CD8-positive, alpha-beta memory T cell (primary cell): ENCODE measurements at regions not wholly inside any gene's neighbourhood (a gene's known extent, or its start where the extent isn't known, plus 50 kb on each side); places are given as distances from the start of the nearest gene placed in this dataset.
A peak's percentile ranks its signal among the peaks of the same experiment; 100 is the strongest.

Experiments
- CTCF ChIA-PET: fragments of 350-600 bp; sonication (Branson Sonifier 250); formaldehyde crosslinking; loops from one replicate; lab custom pipeline; 2021; ENCODE audit warnings: antibody characterized with exemption; lab: Charles Lee
- POLR2A ChIA-PET: fragments of 350-600 bp; sonication (Branson Sonifier 250); formaldehyde crosslinking; loops from one replicate; lab custom pipeline; 2021; ENCODE audit warnings: antibody characterized with exemption; lab: Charles Lee
- DNase-seq, 5 donors: peaks; one replicate each; pipeline versions ENCODE4 v3.0.0 to v3.0.0-alpha.2; 2020 to 2022; ENCODE audit warnings: mixed read lengths in 1 of 5
- H3K27ac ChIP-seq: one replicate; pipeline ENCODE4 v1.7.0; 2013; ENCODE audit warnings: low read depth, mild to moderate bottlenecking, low read length, moderate library complexity
- H3K27me3 ChIP-seq: 2 replicates; pipeline ENCODE4 v1.7.0; 2013; ENCODE audit warnings: low read length, mild to moderate bottlenecking; ENCODE audit not compliant: insufficient read depth, poor library complexity, severe bottlenecking
- H3K36me3 ChIP-seq: 2 replicates; pipeline ENCODE4 v1.7.0; 2013; ENCODE audit warnings: mild to moderate bottlenecking, low read length, moderate library complexity; ENCODE audit not compliant: insufficient read depth
- H3K4me1 ChIP-seq: 2 replicates; pipeline ENCODE4 v1.7.0; 2013; ENCODE audit warnings: mild to moderate bottlenecking, low read length, moderate library complexity; ENCODE audit not compliant: insufficient read depth
- H3K4me3 ChIP-seq: 2 replicates; pipeline ENCODE4 v1.7.0; 2013; ENCODE audit warnings: mild to moderate bottlenecking, low read length
- H3K9me3 ChIP-seq: 2 replicates; pipeline ENCODE4 v1.7.0; 2013; ENCODE audit warnings: mild to moderate bottlenecking, low read length
- H3K27ac Mint-ChIP-seq, 8 donors: one replicate each; pipeline ENCODE4 v1.8.0; 2020 to 2021; ENCODE audit warnings: mixed read lengths in 8 of 8, mild to moderate bottlenecking in 6 of 8, inconsistent platforms in 3 of 8, moderate library complexity in 3 of 8
- H3K27me3 Mint-ChIP-seq, 2 donors: one replicate each; pipeline ENCODE4 v1.8.0; 2020 to 2021; ENCODE audit warnings: mixed read lengths in 2 of 2, mild to moderate bottlenecking in 1 of 2, moderate library complexity in 1 of 2
- H3K36me3 Mint-ChIP-seq, 3 donors: one replicate each; pipeline ENCODE4 v1.8.0; 2020 to 2021; ENCODE audit warnings: mixed read lengths in 3 of 3, inconsistent platforms in 1 of 3, mild to moderate bottlenecking in 1 of 3
- H3K4me1 Mint-ChIP-seq, 3 donors: one replicate each; pipeline ENCODE4 v1.8.0; 2020 to 2021; ENCODE audit warnings: mixed read lengths in 3 of 3, inconsistent platforms in 1 of 3, mild to moderate bottlenecking in 1 of 3
- H3K4me3 Mint-ChIP-seq, 7 donors: one replicate each; pipeline ENCODE4 v1.8.0; 2020 to 2021; ENCODE audit warnings: mixed read lengths in 7 of 7, mild to moderate bottlenecking in 6 of 7, moderate library complexity in 4 of 7, inconsistent platforms in 2 of 7
- H3K9me3 Mint-ChIP-seq, 5 donors: one replicate each; pipeline ENCODE4 v1.8.0; 2020 to 2022; ENCODE audit warnings: mixed read lengths in 5 of 5, mild to moderate bottlenecking in 3 of 5, moderate library complexity in 2 of 5, inconsistent platforms in 1 of 5

GRCh38 chr2:8027387-8027786, 654.5 kb upstream of the ID2 start:
- H3K9me3 Mint-ChIP-seq = no peaks in the 10 kb centered on the region
- no peak overlapping the region for H3K27ac Mint-ChIP-seq
- H3K4me1 ChIP-seq = peaks cover 4% of the 10 kb centered on the region
- peaks cover 7 to 13% (median 13%) of the 10 kb centered on the region in 3 donors for H3K4me1 Mint-ChIP-seq
- peaks cover 9 to 10% of the 10 kb centered on the region in 2 donors for H3K27me3 Mint-ChIP-seq
- H3K4me3 Mint-ChIP-seq = no peak overlapping the region
- H3K27me3 ChIP-seq = no peaks in the 10 kb centered on the region
- no peaks in the 10 kb centered on the region for H3K9me3 ChIP-seq
- no peak overlapping the region for H3K27ac ChIP-seq
- POLR2A ChIA-PET = no interaction called here
- CTCF ChIA-PET = no interaction called here
- H3K36me3 ChIP-seq = no peaks in the 10 kb centered on the region
- no peak for DNase-seq
- H3K4me3 ChIP-seq = no peak overlapping the region
- H3K36me3 Mint-ChIP-seq = no peaks in the 10 kb centered on the region

- Histone ChIP-seq H3K27me3 (no peaks in the 10 kb centered on the region), H3K4me1 (peaks cover 4% of the 10 kb centered on the region), H3K27ac (no peak overlapping the region), H3K4me3 (no peak overlapping the region), H3K9me3 (no peaks in the 10 kb centered on the region), H3K36me3 (no peaks in the 10 kb centered on the region)
- H3K9me3 Mint-ChIP-seq = no peaks in the 10 kb centered on the region
- peaks cover 7 to 10% of the 10 kb centered on the region in 2 donors for H3K27me3 Mint-ChIP-seq
- no peak overlapping the region for H3K27ac Mint-ChIP-seq
- DNase-seq = no peak
- ChIA-PET POLR2A (no interaction called here), CTCF (no interaction called here)
- H3K4me1 Mint-ChIP-seq = peaks cover 5 to 11% (median 9%) of the 10 kb centered on the region in 3 donors
- H3K4me3 Mint-ChIP-seq = no peak overlapping the region
- H3K36me3 Mint-ChIP-seq = no peaks in the 10 kb centered on the region
Measured at GRCh38 chr2:8028036-8028435, 653.8 kb upstream of the ID2 start.

- ChIA-PET POLR2A (no interaction called here), CTCF (no interaction called here)
- peaks cover 7 to 10% of the 10 kb centered on the region in 2 donors for H3K27me3 Mint-ChIP-seq
- Histone ChIP-seq H3K27ac (no peak overlapping the region), H3K9me3 (no peaks in the 10 kb centered on the region), H3K4me3 (no peak overlapping the region), H3K27me3 (no peaks in the 10 kb centered on the region), H3K4me1 (peaks cover under 1% of the 10 kb centered on the region), H3K36me3 (no peaks in the 10 kb centered on the region)
- DNase-seq = no peak
- H3K4me3 Mint-ChIP-seq = no peak overlapping the region
- no peak overlapping the region for H3K27ac Mint-ChIP-seq
- H3K4me1 Mint-ChIP-seq = peaks cover under 1 to 7% (median 5%) of the 10 kb centered on the region in 3 donors
- H3K36me3 Mint-ChIP-seq = no peaks in the 10 kb centered on the region
- H3K9me3 Mint-ChIP-seq = no peaks in the 10 kb centered on the region
Measured at GRCh38 chr2:8028436-8028835, 653.4 kb upstream of the ID2 start.

- POLR2A ChIA-PET = no interaction called here
- Mint-ChIP-seq H3K4me1 (peaks cover 0 to 6% (median 5%) of the 10 kb centered on the region in 3 donors), H3K4me3 (no peak overlapping the region), H3K9me3 (no peaks in the 10 kb centered on the region), H3K27me3 (peaks cover 7 to 10% of the 10 kb centered on the region in 2 donors), H3K27ac (no peak overlapping the region), H3K36me3 (no peaks in the 10 kb centered on the region)
- Histone ChIP-seq H3K27me3 (no peaks in the 10 kb centered on the region), H3K36me3 (no peaks in the 10 kb centered on the region), H3K4me1 (no peaks in the 10 kb centered on the region), H3K9me3 (no peaks in the 10 kb centered on the region), H3K27ac (no peak overlapping the region), H3K4me3 (no peak overlapping the region)
- DNase-seq = no peak
- CTCF ChIA-PET = no interaction called here
Measured at GRCh38 chr2:8028981-8029380, 652.9 kb upstream of the ID2 start.

- no peak overlapping the region for H3K4me3 Mint-ChIP-seq
- Histone ChIP-seq H3K4me1 (no peaks in the 10 kb centered on the region), H3K4me3 (no peak overlapping the region), H3K9me3 (no peaks in the 10 kb centered on the region), H3K27ac (no peak overlapping the region), H3K36me3 (no peaks in the 10 kb centered on the region), H3K27me3 (no peaks in the 10 kb centered on the region)
- peak overlapping the region in 2 of 8 donors; percentile 53 to 85 for H3K27ac Mint-ChIP-seq
- H3K4me1 Mint-ChIP-seq = peaks cover 0 to 6% (median 5%) of the 10 kb centered on the region in 3 donors
- POLR2A ChIA-PET = no interaction called here
- CTCF ChIA-PET = no interaction called here
- DNase-seq = no peak
- no peaks in the 10 kb centered on the region for H3K9me3 Mint-ChIP-seq
- peaks cover 7 to 10% of the 10 kb centered on the region in 2 donors for H3K27me3 Mint-ChIP-seq
- no peaks in the 10 kb centered on the region for H3K36me3 Mint-ChIP-seq
Measured at GRCh38 chr2:8030573-8031303, 651.1 kb upstream of the ID2 start.

GRCh38 chr2:8031370-8031769, 650.5 kb upstream of the ID2 start:
- no peak for DNase-seq
- Mint-ChIP-seq H3K27ac (peak overlapping the region in 1 of 8 donors; percentile 17), H3K4me1 (peaks cover 0 to 6% (median 5%) of the 10 kb centered on the region in 3 donors), H3K9me3 (no peaks in the 10 kb centered on the region), H3K4me3 (no peak overlapping the region), H3K27me3 (peaks cover 7 to 10% of the 10 kb centered on the region in 2 donors), H3K36me3 (no peaks in the 10 kb centered on the region)
- no peaks in the 10 kb centered on the region for H3K9me3 ChIP-seq
- CTCF ChIA-PET = no interaction called here
- no peak overlapping the region for H3K4me3 ChIP-seq
- POLR2A ChIA-PET = no interaction called here
- no peaks in the 10 kb centered on the region for H3K4me1 ChIP-seq
- no peak overlapping the region for H3K27ac ChIP-seq
- H3K36me3 ChIP-seq = no peaks in the 10 kb centered on the region
- H3K27me3 ChIP-seq = no peaks in the 10 kb centered on the region

- POLR2A ChIA-PET = no interaction called here
- Mint-ChIP-seq H3K27ac (peak overlapping the region in 1 of 8 donors; percentile 13), H3K4me1 (peaks cover 0 to 6% (median 5%) of the 10 kb centered on the region in 3 donors), H3K9me3 (no peaks in the 10 kb centered on the region), H3K27me3 (peaks cover 6% of the 10 kb centered on the region in 2 donors), H3K4me3 (no peak overlapping the region), H3K36me3 (peaks cover 0 to 3% (median 0%) of the 10 kb centered on the region in 3 donors)
- DNase-seq = no peak
- no peaks in the 10 kb centered on the region for H3K36me3 ChIP-seq
- no peak overlapping the region for H3K27ac ChIP-seq
- CTCF ChIA-PET = no interaction called here
- no peaks in the 10 kb centered on the region for H3K4me1 ChIP-seq
- no peaks in the 10 kb centered on the region for H3K27me3 ChIP-seq
- H3K4me3 ChIP-seq = no peak overlapping the region
- no peaks in the 10 kb centered on the region for H3K9me3 ChIP-seq
Measured at GRCh38 chr2:8033546-8034096, 648.2 kb upstream of the ID2 start.

- Mint-ChIP-seq H3K27me3 (peaks cover 6% of the 10 kb centered on the region in 2 donors), H3K27ac (no peak overlapping the region)
Measured at GRCh38 chr2:8036366-8036765, 645.5 kb upstream of the ID2 start.

More at GRCh38 chr2:8036366-8036765, 645.5 kb upstream of the ID2 start:
- H3K36me3 Mint-ChIP-seq = peaks cover 0 to 3% (median 0%) of the 10 kb centered on the region in 3 donors
- DNase-seq = no peak
- Histone ChIP-seq H3K27me3 (no peaks in the 10 kb centered on the region), H3K4me1 (no peaks in the 10 kb centered on the region), H3K4me3 (no peak overlapping the region), H3K27ac (no peak overlapping the region), H3K36me3 (no peaks in the 10 kb centered on the region), H3K9me3 (no peaks in the 10 kb centered on the region)
- CTCF ChIA-PET = no interaction called here
- H3K4me3 Mint-ChIP-seq = no peak overlapping the region
- POLR2A ChIA-PET = no interaction called here
- no peaks in the 10 kb centered on the region for H3K9me3 Mint-ChIP-seq
- peaks cover 0 to 5% (median 5%) of the 10 kb centered on the region in 3 donors for H3K4me1 Mint-ChIP-seq
